PC-3 (cell line): ENCODE measurements at regions not wholly inside any gene's neighbourhood (a gene's known extent, or its start where the extent isn't known, plus 50 kb on each side); places are given as distances from the start of the nearest gene placed in this dataset.

Experiments
- EZH2 ChIP-seq: fragments of 300-600 bp; sonication (generic); IDR thresholded peaks from one replicate; pipeline ENCODE4 v1.6.1; 2017; ENCODE audit warnings: antibody characterized with exemption, mild to moderate bottlenecking, low read length; ENCODE audit not compliant: unreplicated experiment
- EZH2phosphoT487 ChIP-seq: fragments of 300-600 bp; sonication (generic); IDR thresholded peaks from 2 replicates; pipeline ENCODE4 v1.6.1; 2018; ENCODE audit warnings: mild to moderate bottlenecking, antibody characterized with exemption, low read length, borderline replicate concordance
- TF ChIP-seq, protein P1 (sequence below): fragments of 300-600 bp; sonication (generic); conservative IDR thresholded peaks from 2 replicates; pipeline ENCODE4 v1.5.1; 2017; ENCODE audit warnings: antibody characterized with exemption, low read depth, mild to moderate bottlenecking, low read length

- TF ChIP-seq, protein P1, sequence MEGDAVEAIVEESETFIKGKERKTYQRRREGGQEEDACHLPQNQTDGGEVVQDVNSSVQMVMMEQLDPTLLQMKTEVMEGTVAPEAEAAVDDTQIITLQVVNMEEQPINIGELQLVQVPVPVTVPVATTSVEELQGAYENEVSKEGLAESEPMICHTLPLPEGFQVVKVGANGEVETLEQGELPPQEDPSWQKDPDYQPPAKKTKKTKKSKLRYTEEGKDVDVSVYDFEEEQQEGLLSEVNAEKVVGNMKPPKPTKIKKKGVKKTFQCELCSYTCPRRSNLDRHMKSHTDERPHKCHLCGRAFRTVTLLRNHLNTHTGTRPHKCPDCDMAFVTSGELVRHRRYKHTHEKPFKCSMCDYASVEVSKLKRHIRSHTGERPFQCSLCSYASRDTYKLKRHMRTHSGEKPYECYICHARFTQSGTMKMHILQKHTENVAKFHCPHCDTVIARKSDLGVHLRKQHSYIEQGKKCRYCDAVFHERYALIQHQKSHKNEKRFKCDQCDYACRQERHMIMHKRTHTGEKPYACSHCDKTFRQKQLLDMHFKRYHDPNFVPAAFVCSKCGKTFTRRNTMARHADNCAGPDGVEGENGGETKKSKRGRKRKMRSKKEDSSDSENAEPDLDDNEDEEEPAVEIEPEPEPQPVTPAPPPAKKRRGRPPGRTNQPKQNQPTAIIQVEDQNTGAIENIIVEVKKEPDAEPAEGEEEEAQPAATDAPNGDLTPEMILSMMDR, result no peak
- TF ChIP-seq EZH2 (no peak), EZH2phosphoT487 (no peak)
These were observed 150.5 kb upstream of the PRICKLE2 start for GRCh38 chr3:64375737-64376136.
